ENCODE measurements at regions not wholly inside any gene's neighbourhood (a gene's known extent, or its start where the extent isn't known, plus 50 kb on each side); places are given as distances from the start of the nearest gene placed in this dataset.

DNA sequence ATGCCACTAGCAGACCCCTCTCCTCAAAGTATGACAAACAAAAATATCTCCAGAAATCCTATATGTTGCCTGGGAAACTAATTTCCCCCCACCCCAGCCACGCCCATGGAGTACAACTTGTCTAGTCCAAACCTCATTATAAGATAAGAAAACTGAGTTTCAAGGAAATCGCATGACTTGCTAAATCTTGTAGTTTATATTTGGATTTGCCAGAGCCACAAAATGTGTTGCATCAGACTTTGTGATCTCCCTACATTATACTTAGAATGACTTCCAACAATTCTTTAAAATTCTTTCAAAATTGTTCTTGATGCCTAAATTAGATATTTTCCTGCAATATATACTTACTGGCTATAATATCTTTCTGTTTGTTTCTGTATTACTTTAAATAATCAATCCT is 1034.4 kb downstream of the IGSF11 start:
- H3K27me3 ChIP-seq: peaks cover 33% of the 10 kb centered on the region
- H3K4me3 ChIP-seq: no peak overlapping the region
- H3K36me3 ChIP-seq: no peaks in the 10 kb centered on the region
- TF ChIP-seq POLR2AphosphoS5 (IDR thresholded peaks at IDR 0.05): no peak
- no peaks in the 10 kb centered on the region for H3K9me3 ChIP-seq
- 79 to 90% methylated on average over 1 to 2 of the region's 2 CpGs for WGBS, 2 donors (ENCODE audit: low coverage in 1 of 2)
- no peak overlapping the region for H3K27ac ChIP-seq
- ATAC-seq: no peak
- peaks cover 0 to 24% (median 6%) of the 10 kb centered on the region in 3 donors for H3K4me1 ChIP-seq

GRCh38 chr3:118001380-118001779 is 1033.3 kb downstream of the IGSF11 start:
- H3K4me3 ChIP-seq: no peak overlapping the region
- peaks cover 0 to 14% (median 6%) of the 10 kb centered on the region in 3 donors for H3K4me1 ChIP-seq
- no peak for TF ChIP-seq EP300 (IDR thresholded peaks at IDR 0.05)
- no peak for TF ChIP-seq POLR2AphosphoS5 (IDR thresholded peaks at IDR 0.05)
- TF ChIP-seq CTCF (IDR thresholded peaks at IDR 0.05): no peak
- TF ChIP-seq POLR2A (IDR thresholded peaks at IDR 0.05): no peak
- 25 to 29% methylated on average over 1 of the region's 2 CpGs for WGBS, 2 donors (ENCODE audit: low coverage in 1 of 2)
- peaks cover 0 to 4% (median 0%) of the 10 kb centered on the region in 3 donors for H3K9me3 ChIP-seq
- no peak for ATAC-seq
- H3K36me3 ChIP-seq: no peaks in the 10 kb centered on the region
- peaks cover 21% of the 10 kb centered on the region for H3K27me3 ChIP-seq
- no peak overlapping the region for H3K27ac ChIP-seq

- H3K36me3 ChIP-seq: no peaks in the 10 kb centered on the region
- no peak for ATAC-seq
- H3K27me3 ChIP-seq: no peaks in the 10 kb centered on the region
- H3K4me3 ChIP-seq: no peak overlapping the region
- H3K9me3 ChIP-seq: peaks cover 0 to under 1% (median 0%) of the 10 kb centered on the region in 3 donors
- WGBS, 2 donors (ENCODE audit: low coverage in 1 of 2): 26 to 69% methylated on average over 3 of the region's 3 CpGs
- TF ChIP-seq EP300 (IDR thresholded peaks at IDR 0.05) (no peak), POLR2A (IDR thresholded peaks at IDR 0.05) (no peak), CTCF (IDR thresholded peaks at IDR 0.05) (no peak), POLR2AphosphoS5 (IDR thresholded peaks at IDR 0.05) (no peak)
- H3K4me1 ChIP-seq: no peaks in the 10 kb centered on the region
- no peak overlapping the region for H3K27ac ChIP-seq
Measured at GRCh38 chr3:118011910-118012309, 1022.7 kb downstream of the IGSF11 start.

DNA sequence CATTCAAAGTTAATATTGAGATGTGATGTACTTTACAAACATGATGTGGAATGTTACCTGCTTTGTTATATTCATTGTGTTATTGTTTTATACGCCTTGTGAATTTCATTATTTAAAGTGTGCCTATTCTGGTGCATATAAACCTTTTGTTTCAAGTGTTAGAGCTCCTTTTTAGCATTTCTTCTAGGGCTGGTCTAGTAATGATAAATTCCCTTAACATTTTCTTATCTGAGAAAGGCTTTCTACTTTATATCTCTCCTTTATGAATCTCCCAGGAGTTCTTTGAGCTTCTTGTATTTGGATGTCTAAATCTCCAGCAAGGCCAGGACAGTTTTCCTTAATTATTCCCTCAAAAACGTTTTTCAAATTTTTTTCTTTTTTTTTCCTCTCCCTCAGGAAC is 1005.6 kb downstream of the IGSF11 start:
- TF ChIP-seq POLR2A (IDR thresholded peaks at IDR 0.05) (no peak), POLR2AphosphoS5 (IDR thresholded peaks at IDR 0.05) (no peak)
- WGBS, 2 donors (ENCODE audit: low coverage in 1 of 2): 55 to 64% methylated on average over 2 of the region's 2 CpGs

GRCh38 chr3:118036215-118036614 is 998.4 kb downstream of the IGSF11 start:
- peaks cover 0 to 12% (median 0%) of the 10 kb centered on the region in 3 donors for H3K9me3 ChIP-seq
- WGBS, 2 donors (ENCODE audit: low coverage in 1 of 2): 21 to 57% methylated on average over 1 of the region's 1 CpG
- H3K4me3 ChIP-seq: no peak overlapping the region
- no peaks in the 10 kb centered on the region for H3K27me3 ChIP-seq
- TF ChIP-seq CTCF (IDR thresholded peaks at IDR 0.05) (no peak), POLR2A (IDR thresholded peaks at IDR 0.05) (no peak), POLR2AphosphoS5 (IDR thresholded peaks at IDR 0.05) (no peak), EP300 (IDR thresholded peaks at IDR 0.05) (no peak)
- no peak overlapping the region for H3K27ac ChIP-seq
- no peaks in the 10 kb centered on the region for H3K36me3 ChIP-seq
- H3K4me1 ChIP-seq: no peaks in the 10 kb centered on the region
- no peak for ATAC-seq

More for the DNA sequence above, 1005.6 kb downstream of the IGSF11 start:
- Histone ChIP-seq H3K4me1 (no peaks in the 10 kb centered on the region), H3K4me3 (no peak overlapping the region), H3K36me3 (no peaks in the 10 kb centered on the region), H3K27me3 (no peaks in the 10 kb centered on the region), H3K27ac (no peak overlapping the region), H3K9me3 (peaks cover 0 to 27% (median 0%) of the 10 kb centered on the region in 3 donors)
- ATAC-seq: no peak

DNA sequence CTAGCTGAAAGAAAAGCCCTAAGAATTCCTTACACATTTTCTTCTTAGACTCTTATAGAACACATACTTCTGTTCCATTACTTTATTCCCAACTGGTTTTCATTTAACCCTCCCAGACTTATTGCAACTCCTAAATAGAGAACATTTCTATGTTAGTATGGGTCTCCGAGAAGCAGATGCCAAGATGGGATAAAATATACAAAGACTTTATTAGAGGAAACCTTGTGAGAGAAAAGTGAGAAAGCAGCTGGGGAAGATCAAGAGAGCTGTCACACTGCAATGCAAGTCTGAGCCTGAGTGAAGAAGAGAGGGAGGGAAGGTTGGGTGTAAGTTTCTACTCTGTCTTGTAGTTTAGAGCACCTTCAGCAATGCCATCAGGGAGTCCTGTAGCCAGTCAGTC is 979.3 kb downstream of the IGSF11 start:
- no peak for TF ChIP-seq EP300 (IDR thresholded peaks at IDR 0.05)
- TF ChIP-seq CTCF (IDR thresholded peaks at IDR 0.05): no peak
- no peak for TF ChIP-seq POLR2A (IDR thresholded peaks at IDR 0.05)
- H3K9me3 ChIP-seq: peaks cover 0 to 4% (median 0%) of the 10 kb centered on the region in 3 donors
- no peak for ATAC-seq

More for the DNA sequence above, 979.3 kb downstream of the IGSF11 start:
- no peak overlapping the region for H3K27ac ChIP-seq
- no peaks in the 10 kb centered on the region for H3K27me3 ChIP-seq
- no peaks in the 10 kb centered on the region for H3K4me1 ChIP-seq
- no peak overlapping the region for H3K4me3 ChIP-seq
- H3K36me3 ChIP-seq: no peaks in the 10 kb centered on the region
- WGBS, 2 donors (ENCODE audit: low coverage in 1 of 2): 20% methylated on average over 1 of the region's 1 CpG; no CpG with 5 or more reads in 1 of the 2 donors
